Activated CD4-positive, alpha-beta T cell treated with anti-CD3 and anti-CD28 coated beads, Interleukin-2, Interleukin-4, amounts not matched to agents 100 ng/mL and 50 ng/mL, durations not matched to agents 16 hours and 8 hours (primary cell): ENCODE measurements at regions not wholly inside any gene's neighbourhood (a gene's known extent, or its start where the extent isn't known, plus 50 kb on each side); places are given as distances from the start of the nearest gene placed in this dataset.

Experiments used
- DNase-seq: peaks from one replicate; pipeline ENCODE4 v3.0.0-alpha.2; 2020; ENCODE audit warnings: low spot score

DNA sequence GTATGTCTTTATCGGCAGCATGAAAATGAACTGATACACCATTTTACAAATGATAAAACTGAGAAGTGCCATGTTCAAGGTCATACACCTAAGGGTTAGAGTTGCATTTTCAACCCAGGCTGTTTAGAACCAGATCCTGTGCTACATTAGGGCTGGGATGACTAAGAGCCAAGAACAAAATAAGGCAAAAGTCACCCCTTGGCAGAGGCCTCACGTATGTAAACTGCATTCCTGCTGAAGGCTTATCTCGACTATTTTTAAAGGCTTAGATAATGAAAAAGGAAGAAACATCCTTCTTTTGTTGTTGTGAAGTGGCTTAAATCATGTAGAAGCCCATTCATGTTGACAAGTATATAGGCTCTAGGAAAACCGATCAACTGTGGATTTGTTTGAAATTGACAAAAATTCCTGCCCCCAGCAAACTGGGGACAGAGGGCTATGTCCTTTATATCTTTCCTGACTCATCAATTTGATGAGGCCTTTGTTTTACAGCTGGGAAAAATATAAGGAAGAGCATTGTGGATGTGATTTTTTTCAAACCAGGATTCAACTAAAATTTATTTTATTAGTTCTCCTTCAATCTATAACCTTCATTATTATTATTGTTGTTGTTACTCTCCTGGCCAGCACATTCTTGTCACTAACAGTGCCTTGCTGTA, 196.5 kb downstream of the SNX18 start:
- no peak for DNase-seq

- no peak for DNase-seq
Observed at GRCh38 chr5:54709096-54709495, 191.5 kb downstream of the SNX18 start.

DNA sequence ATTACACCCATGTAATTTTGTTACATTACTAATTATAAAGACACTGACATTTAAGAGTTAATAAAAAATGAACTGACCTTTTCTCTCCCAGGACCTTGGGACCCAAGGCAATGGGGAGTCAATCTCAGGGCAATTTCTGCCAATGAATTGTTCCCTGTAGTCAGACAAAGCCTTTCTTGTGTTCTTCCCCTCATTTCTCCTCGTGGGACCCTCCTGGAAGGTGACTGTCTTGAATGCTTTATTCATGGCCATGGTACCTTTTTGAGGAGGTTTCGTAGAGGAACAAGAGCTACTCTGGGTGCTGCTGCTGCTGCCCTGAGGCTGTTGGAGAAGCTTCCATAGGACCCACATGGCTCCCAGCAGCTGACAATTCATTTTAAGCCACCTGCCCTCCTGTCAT, 190.3 kb downstream of the SNX18 start:
- DNase-seq = no peak

- no peak for DNase-seq
Observed at GRCh38 chr5:54705994-54706653, 188.6 kb downstream of the SNX18 start.

- DNase-seq = no peak
Observed at GRCh38 chr5:54704825-54705224, 187.3 kb downstream of the SNX18 start.

- DNase-seq = no peak
Observed at GRCh38 chr5:54704333-54704732, 186.8 kb downstream of the SNX18 start.

DNA sequence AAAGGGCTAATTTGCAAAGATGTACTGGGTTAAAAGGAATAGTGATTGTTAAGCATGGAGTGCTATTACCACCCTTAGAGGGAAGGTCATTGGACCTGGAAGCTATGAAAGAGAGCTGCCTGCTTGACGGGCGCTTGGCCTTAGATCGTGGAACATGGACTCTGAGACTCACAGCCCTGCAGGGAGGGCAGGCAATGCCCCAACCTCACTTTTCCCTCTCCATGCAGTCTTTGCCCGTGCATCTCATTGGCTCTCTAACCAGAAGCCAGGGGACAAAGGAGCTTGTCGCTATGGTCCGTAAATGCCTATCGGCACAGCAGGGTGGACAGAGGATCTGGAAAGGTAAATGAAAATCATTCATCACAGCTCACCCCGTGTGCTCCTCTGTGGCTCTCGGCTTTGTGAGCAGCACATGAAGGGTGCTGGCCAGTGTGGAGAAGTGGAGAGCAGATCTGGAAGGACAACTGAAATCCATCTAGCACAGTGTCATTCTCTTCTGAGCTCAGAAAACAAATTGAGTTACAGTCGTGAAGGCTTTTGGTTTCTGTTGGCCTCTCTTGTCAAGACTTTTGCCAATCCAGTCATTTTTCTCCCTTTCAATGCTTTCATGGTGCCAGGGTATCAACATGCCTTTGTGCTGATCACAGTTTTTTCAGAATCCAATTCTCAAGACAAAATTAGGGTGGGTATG, 186.2 kb downstream of the SNX18 start:
- DNase-seq = no peak

DNA sequence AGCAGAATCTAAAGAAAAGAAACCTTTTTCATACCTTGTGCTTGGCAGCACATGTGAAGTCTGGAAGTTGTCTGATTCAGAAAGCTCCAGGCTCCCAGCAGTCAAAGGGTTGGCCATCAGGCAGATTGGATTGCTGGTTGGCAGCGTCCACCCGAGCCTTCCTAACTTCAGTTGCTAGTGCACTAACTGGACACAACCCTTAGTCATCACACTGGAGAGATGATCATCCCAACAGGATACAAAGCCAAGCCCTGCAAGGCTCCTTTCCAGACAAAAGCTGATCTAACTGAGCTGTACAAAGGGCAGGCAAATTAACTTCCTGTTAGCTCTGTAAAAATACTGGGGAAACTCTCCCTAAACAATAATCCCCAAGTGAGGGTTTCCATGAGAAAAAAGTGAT, 185.6 kb downstream of the SNX18 start:
- DNase-seq = no peak

DNA sequence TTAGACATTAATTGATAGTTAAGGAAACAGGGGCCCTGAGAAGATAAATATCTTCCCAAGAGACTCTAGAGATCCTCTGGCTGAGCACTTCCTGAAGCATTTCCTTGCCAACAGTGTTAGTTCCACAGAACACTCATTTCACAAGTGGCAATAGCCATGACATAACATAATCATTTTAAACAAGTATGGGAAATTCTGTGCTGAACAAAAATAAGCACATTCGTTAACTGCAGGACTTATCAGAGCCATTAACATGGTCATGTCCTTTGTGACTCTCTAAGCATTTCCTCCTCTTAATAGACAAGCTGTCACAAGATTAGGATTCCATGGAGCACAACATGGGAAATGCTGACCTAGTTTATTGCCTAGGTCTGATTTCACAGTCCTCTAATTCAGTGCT, 184.9 kb downstream of the SNX18 start:
- DNase-seq = no peak

DNA sequence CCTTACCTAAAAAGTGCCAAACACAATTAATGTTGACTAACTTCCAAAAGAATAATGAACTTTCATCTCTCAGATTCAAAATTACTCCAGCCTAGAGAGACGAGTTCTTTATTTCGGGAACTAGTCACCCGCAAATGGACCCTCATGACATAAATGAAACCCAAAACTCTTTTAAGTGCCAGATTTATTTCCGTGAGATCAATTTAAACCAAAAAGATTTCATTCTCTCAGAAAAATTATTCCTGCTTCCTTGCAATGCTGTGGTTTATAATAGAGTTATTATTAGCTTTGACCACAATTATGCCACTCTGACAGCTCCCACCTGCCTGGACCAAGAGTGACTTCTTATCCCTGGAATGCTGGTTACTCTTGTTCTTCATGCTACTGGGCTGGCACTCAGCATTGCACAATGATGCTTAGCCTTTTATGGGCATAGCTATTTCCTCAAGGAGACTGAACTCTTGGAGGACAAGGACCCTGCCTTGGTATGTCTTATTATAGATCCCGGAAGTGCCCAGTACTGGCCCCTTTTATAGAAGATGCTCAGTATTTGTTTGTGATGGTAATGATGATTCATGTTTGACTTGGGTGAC, 183.5 kb downstream of the SNX18 start:
- DNase-seq = no peak

- no peak for DNase-seq
Observed at GRCh38 chr5:54696931-54697330, 179.4 kb downstream of the SNX18 start.

DNA sequence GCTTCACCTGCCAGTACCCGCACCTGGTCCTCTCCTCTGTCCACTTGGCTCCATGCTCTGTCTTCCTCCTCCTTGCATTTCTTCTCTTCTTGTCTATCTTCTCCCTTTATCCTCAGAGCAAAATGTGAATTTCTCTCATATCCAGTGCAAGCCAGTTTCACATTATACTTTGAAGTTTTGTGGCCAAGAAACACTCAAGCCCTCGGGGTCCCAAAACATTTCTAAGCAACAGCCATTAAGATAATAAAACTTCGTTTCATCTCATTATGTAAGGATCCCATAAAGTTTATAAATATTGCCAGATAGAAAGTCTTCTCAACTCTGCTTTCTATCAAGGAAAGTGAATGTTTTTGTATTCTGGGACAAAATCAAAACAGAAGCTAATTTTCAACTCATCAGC, 178.8 kb downstream of the SNX18 start:
- no peak for DNase-seq

DNA sequence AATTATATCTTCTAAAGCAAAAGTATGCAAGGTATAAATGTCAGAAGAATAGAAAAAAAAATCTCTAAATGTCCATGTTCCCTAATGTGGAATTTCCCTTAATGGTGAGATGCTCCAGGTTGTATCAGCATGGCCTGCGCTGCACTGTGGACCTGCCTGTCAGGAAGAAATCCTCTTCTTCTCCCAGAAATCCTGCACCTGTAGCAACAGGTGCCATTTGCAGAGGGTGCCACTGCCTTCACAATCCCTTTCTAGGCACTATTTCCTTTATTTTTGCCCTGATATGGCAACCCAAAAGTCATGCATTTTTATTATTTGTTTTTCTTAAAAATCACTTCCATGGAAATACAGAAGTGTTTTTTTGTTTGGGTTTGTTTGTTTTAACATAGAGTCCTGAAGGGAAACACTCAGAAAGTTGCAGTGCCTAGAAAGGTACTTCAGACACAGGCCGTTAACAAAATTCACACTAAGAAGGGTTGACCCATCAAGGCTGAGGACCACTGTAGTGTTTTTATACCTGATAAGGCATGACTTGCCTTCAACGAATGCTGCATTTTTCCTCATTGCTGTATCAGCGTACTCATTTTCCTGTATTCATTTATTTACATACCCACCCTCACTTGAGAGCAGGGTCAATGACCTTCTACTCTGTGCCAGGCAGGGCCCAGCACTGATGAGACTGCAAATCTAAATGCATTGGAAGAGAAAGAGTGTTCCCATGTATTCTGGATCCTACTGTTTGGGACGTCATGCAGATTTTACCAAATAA, 177.8 kb downstream of the SNX18 start:
- no peak for DNase-seq

DNA sequence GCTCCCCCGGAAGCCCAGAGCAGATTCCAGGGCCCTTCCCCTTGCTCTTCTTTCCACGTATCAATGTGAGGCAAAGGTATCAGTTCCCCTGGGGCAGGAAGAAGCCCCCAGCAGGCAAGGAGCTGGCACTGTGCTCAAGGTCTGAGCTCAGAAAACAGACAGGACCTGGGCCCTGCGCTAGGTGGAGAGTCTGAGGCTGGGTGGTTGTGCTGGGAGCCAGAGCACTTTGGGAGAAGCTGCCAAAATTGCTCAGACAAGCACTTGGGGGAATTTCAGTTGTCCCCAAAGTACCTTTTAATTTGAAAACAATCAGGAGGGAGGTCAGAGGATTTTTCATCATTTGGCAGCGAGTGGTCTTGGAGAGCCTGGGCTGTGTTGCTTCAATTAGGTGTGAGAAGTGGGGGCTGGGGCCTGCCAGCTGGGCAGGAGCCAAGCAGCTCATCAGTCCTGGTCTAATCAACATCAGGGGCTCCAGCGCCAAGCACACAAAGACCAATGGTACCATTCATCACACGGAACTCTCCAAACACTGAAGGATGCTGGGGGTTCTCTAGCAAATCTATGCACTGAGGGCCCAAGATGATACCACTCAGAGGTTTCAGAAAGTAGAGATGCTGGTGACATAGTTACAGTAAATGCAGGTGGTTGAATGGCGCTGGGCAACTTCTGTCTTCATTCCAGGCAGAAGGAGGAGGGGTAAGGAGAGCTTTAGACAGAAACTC, 176.5 kb downstream of the SNX18 start:
- DNase-seq = no peak

- DNase-seq = no peak
Observed at GRCh38 chr5:54692631-54693030, 175.1 kb downstream of the SNX18 start.

DNA sequence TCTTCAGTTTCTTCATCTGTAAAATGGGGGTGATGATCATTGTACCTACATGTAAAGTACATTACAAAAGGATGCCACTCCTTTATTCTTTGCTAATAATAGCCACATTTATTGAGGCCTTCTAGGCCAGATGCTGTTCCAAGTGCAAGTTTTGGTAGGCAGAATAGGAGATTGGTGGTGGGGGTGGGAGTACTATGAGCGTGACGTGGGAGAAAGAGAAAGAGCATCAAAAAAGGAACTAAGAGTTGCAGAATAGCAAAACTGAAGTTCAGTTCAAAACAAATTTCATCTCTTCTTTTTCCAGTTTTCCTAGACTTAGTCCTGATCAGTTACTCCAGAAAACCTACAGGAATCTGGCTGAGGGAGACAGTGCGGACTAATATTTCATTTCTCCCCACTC, 174.1 kb downstream of the SNX18 start:
- no peak for DNase-seq

GRCh38 chr5:54689411-54690251, 172.1 kb downstream of the SNX18 start:
- DNase-seq = no peak

- DNase-seq = no peak
Observed at GRCh38 chr5:54680998-54681397, 163.4 kb downstream of the SNX18 start.

GRCh38 chr5:54679686-54680085, 162.1 kb downstream of the SNX18 start:
- no peak for DNase-seq

- DNase-seq = no peak
Observed at GRCh38 chr5:54678737-54679136, 161.2 kb downstream of the SNX18 start.
